ENCODE measurements at regions not wholly inside any gene's neighbourhood (a gene's known extent, or its start where the extent isn't known, plus 50 kb on each side); places are given as distances from the start of the nearest gene placed in this dataset.

GRCh38 chr5:6212244-6212643 is 166.1 kb downstream of the MED10 start:
- intact Hi-C loops (cut with DNase I) = no loop called here
- no peaks in the 10 kb centered on the region for H3K4me1 ChIP-seq
- no peaks in the 10 kb centered on the region for H3K27me3 ChIP-seq
- no peak overlapping the region for H3K27ac ChIP-seq
- ATAC-seq (no peak), DNase-seq (no peak)
- H3K9me3 ChIP-seq = no peaks in the 10 kb centered on the region
- no peak for TF ChIP-seq POLR2A (IDR thresholded peaks at IDR 0.05)
- TF ChIP-seq CTCF (IDR thresholded peaks at IDR 0.05) = no peak
- H3K4me3 ChIP-seq = no peak overlapping the region
- WGBS (ENCODE audit: insufficient coverage, low coverage, low lambda C conversion rate, missing lambda C conversion rate) = 50% methylated on average over 1 of the region's 1 CpG
- no peaks in the 10 kb centered on the region for H3K36me3 ChIP-seq

GRCh38 chr5:6206501-6206900 is 171.8 kb downstream of the MED10 start:
- Histone ChIP-seq H3K27ac (no peak overlapping the region), H3K27me3 (no peaks in the 10 kb centered on the region), H3K4me3 (no peak overlapping the region), H3K36me3 (no peaks in the 10 kb centered on the region), H3K9me3 (no peaks in the 10 kb centered on the region), H3K4me1 (no peaks in the 10 kb centered on the region)
- WGBS (ENCODE audit: insufficient coverage, low coverage, low lambda C conversion rate, missing lambda C conversion rate) = 67% methylated on average over 1 of the region's 1 CpG
- intact Hi-C loops (cut with DNase I) = no loop called here
- ATAC-seq (no peak), DNase-seq (no peak)
- TF ChIP-seq CTCF (IDR thresholded peaks at IDR 0.05) = no peak
- no peak for TF ChIP-seq POLR2A (IDR thresholded peaks at IDR 0.05)

- TF ChIP-seq POLR2A (IDR thresholded peaks at IDR 0.05) (no peak), CTCF (IDR thresholded peaks at IDR 0.05) (no peak)
- no peak for ATAC-seq
- H3K4me3 ChIP-seq = no peak overlapping the region
- no peaks in the 10 kb centered on the region for H3K4me1 ChIP-seq
- no peak for DNase-seq
- intact Hi-C loops (cut with DNase I) = no loop called here
- no peaks in the 10 kb centered on the region for H3K9me3 ChIP-seq
- 50% methylated on average over 1 of the region's 4 CpGs for WGBS (ENCODE audit: insufficient coverage, low coverage, low lambda C conversion rate, missing lambda C conversion rate)
- H3K27ac ChIP-seq = no peak overlapping the region
- H3K36me3 ChIP-seq = no peaks in the 10 kb centered on the region
- no peaks in the 10 kb centered on the region for H3K27me3 ChIP-seq
Measured at GRCh38 chr5:6202968-6203365, 175.4 kb downstream of the MED10 start.

GRCh38 chr5:6202149-6202967 is 176.0 kb downstream of the MED10 start:
- Histone ChIP-seq H3K27me3 (no peaks in the 10 kb centered on the region), H3K4me1 (no peaks in the 10 kb centered on the region), H3K9me3 (no peaks in the 10 kb centered on the region), H3K36me3 (no peaks in the 10 kb centered on the region), H3K4me3 (no peak overlapping the region), H3K27ac (no peak overlapping the region)
- TF ChIP-seq POLR2A (IDR thresholded peaks at IDR 0.05) (no peak), CTCF (IDR thresholded peaks at IDR 0.05) (peak; percentile 10 to 20 (median 14))
- 49% methylated on average over 2 of the region's 6 CpGs for WGBS (ENCODE audit: insufficient coverage, low coverage, low lambda C conversion rate, missing lambda C conversion rate)
- intact Hi-C loops (cut with DNase I) = no loop called here
- no peak for DNase-seq
- ATAC-seq = peak in 2 of 4 donors; percentile 30 to 43
